GM18861 (cell line): ENCODE measurements at regions not wholly inside any gene's neighbourhood (a gene's known extent, or its start where the extent isn't known, plus 50 kb on each side); places are given as distances from the start of the nearest gene placed in this dataset.

Source experiments
- ATAC-seq: cut with Tn5 transposase; IDR thresholded peaks from one replicate; pipeline ENCODE4 v1.9.1; 2021; ENCODE audit not compliant: unreplicated experiment

DNA sequence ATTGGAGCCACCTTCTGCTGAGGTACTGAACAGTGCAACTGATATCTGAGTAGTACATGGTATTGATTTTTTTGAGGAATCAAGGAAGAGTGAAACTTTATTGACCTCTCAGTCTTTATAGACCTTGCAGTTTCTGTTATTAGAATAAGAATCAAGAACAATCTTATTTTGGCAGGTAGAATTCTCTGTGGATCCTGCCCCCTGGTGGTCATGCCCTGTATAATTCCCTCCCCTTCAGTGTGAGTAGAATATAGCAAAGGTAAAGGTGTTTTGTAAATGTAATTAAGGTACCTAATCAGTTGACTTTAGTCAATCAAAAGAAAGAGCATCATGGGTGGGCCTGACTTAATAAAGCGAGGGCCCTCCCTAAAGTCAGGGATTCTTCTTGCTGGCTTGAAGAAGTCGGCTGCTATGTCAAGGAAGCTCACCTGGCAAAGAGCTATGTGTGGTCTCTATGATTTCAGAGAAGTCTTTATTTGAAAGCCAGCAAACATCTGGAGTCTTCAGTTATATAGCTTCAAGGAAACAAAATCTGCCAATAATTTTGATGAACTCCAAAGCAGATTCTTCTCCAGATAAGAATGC, 142.8 kb downstream of the LSM5 start:
- ATAC-seq = no peak

DNA sequence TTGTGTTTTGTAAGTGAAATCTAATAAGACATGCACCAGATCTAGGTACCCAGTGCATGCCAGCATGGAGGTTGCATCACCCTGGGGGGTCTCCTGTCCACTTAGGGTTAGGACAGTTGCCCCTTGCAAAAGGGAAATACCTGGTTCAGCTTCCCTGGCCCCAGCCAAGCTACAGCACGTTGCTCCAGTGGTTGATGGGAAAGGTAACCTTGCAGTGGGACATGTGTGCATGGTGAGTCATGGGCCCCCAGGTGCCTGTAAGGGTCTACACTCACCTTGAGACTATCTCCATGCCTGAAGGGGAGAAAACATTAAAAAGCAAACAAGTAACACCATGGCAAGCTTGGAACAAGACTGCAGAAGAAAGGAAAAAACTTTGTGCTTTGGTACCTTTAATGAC, 143.9 kb downstream of the LSM5 start:
- ATAC-seq = no peak

DNA sequence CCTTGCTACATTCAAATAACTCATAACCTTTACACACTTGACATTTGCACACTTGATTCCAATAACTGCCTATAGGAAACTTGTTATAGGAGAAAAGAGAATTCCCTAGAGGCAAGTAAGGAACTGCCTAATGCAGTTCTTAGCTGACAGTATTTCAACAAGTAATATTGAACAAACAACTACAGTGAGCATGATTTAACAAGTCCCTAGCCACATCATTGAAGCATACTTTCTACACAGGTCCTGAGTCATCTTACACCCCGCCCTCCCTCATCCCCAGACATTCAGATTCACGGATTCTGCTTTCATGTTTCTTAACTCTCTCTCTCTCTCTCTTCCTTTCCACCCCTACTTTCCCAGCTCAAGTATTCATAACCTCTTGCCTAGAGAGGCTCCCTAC, 153.5 kb downstream of the LSM5 start:
- no peak for ATAC-seq

DNA sequence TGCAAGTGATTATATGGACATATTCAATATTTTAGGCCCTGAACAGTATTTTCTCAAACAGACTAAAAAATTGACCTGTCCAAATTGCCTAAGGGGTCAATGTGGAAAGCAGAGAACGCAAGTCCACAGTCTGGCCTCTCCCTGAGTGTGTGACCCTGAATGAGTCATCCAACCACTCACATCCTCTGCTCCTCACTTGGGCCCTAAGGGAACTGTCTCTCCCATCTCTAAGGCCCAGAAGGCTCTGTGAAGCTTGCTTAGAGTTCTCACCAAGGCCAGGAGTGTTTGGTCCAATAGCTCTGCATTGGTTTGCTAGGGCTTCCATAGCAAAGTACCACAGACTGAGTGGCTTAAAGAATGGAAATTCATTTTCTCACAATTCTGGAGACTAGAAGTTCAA, 155.1 kb downstream of the LSM5 start:
- ATAC-seq = no peak

DNA sequence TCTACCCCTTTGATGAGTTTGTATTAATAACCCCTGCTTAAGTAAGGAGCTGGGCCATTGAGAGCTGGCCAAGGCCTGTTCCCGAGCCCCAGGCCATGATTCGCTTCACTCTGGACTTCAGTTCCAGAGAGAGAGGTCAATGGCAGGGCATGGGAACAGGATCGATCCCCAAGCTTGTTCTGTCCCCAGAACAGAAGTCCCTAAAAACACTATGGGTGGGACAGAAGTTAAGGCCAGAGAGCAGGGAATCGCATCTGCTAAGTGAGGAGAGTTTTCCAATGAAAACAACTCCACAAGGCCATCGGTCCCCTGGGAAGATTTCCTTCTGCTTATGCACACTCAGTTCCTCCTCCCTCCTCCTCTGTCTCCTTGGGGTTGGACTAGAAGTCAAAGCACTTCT, 159.6 kb downstream of the LSM5 start:
- ATAC-seq = no peak

DNA sequence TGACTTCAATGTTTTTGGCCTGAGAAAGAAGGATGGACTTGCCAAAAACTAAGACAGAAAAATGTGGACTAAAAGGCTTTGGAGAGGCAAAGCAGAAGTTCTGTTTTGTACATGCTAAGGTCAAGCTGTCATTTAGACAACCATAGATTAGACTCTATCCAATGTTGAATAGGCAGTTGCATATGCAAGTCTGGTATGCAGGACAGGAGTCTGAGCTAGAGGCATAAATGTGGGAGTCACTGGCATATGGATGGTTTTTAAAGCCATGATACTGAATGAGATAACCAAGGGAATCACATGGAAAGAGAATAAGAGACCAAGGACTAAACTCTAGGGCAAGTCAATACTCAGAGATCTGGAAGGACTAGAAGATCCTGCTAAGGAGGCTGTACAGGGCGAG, 164.1 kb downstream of the LSM5 start:
- no peak for ATAC-seq

DNA sequence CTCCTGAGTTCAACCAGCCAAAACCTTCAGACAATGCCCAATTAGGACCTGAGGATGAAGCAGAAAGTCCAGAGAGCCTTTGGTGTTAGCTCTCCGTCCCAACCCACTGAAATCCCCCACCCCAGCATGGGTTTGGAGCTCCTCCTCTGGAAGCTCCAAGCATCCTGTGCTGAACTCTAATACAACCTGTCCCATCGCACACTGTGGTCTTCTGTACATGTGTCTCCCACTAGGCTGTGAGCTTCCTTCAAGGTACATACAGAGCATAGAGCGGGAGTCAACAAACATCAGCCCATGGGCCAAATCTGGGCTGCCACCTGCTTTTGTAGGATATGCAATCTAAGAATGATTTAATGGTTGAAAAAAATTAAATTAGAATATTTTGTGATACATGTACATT, 166.5 kb downstream of the LSM5 start:
- ATAC-seq = no peak

DNA sequence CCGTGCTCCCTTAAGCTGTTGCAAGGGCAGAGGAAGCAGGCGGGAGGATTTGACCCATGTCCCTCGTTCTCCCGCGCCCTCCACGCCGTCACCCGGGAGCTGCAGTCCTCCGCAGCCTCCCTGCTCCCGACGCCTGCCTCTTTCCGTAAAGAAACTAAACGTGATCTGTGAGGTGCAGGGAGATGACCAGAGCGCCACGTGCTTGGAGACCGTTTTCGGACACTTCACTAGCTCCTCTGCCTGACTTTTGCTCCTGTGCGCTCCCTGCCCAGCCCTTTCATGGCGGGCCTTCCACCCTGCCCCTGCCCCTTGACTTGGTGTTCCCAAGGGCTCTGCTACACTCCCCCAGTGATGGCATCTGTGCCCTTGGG, 171.2 kb downstream of the LSM5 start:
- no peak for ATAC-seq

DNA sequence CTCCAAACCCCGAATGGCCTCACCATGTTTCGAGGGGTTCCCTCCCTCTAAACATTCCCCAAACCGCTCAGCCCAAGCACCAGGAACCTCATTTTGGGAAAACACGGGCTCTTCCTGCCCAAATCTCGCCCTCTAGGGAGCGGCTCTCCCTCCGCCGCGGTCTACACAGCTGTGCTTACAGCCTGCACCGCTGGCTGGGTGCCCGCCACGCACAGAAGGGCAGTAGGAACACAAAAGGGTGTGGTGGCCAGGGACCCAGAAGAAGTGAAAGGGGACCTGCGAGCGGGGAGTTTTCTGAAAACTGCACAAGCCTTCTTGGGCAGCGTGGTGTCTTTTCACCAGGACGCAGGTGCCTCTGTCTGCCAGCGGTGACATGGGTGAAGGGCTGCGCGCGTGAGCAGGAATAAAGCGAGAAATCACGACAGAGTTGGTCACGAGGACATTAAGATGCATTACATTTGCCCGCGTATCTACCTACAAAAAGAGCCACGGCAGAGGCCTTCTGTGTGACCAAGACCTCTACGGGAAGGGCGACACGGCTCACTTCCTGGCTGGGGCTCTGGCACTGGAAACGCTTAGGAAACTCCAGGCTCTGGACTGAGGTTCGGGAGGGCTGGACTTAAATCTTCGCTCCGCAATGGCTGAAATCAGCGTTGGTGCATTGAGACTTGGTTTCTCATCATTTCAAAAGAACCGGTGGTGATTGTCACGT, 171.7 kb downstream of the LSM5 start:
- ATAC-seq = no peak

DNA sequence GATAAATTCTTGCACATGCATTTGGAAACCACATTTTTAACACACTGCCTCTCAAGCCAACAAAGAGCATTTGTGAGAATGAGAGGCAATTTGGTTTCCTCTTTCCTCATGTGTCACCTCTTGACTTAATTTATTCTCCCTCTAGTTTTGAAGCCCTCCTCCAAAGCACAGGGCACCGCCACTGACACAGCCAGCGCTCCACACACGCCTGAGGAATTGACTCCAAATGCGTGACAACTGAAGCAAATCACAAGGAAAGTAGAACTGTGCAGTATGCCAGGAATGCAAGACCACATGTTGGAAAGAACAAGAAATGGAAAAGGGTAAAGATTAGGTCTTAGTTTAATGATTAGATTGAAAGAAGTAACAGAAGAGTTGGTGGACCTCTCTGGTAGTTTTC, 173.3 kb downstream of the LSM5 start:
- ATAC-seq = no peak

DNA sequence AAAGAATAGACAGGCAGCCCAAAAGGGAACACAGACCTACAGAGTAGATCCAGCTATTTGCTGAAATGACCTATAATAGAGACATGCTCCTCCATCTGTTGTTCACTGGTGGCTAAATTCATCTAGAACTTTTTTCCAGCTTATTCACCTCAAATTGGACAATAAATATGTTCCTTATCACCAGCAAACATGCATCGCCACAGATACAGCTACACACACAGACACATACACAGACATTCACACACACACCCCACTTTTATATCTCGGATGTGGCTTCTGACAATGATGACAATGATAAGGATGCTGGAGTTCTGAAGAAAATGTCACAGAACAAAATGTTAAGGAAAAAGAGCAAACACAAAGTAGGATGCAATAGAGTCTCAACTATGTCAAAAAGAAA, 175.4 kb downstream of the LSM5 start:
- no peak for ATAC-seq

DNA sequence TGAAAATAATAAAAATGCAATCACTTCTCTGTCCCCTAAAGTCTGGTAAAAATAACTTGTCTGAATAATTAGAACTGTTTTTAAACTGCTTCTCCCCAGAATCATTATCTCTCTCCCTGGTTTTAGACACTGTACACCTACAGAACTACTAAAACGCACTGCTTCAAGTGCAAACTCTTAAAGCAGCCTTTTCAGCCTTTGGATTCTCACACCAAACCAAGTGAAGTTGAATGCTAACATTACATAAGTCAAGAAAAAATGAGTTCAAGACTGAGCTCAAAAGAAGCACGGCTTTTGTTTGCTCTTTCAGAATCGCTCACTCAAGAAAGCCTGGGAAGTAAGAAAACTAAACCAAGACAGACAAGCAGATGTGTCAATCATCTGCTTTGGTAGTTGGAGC, 188.8 kb downstream of the LSM5 start:
- no peak for ATAC-seq

DNA sequence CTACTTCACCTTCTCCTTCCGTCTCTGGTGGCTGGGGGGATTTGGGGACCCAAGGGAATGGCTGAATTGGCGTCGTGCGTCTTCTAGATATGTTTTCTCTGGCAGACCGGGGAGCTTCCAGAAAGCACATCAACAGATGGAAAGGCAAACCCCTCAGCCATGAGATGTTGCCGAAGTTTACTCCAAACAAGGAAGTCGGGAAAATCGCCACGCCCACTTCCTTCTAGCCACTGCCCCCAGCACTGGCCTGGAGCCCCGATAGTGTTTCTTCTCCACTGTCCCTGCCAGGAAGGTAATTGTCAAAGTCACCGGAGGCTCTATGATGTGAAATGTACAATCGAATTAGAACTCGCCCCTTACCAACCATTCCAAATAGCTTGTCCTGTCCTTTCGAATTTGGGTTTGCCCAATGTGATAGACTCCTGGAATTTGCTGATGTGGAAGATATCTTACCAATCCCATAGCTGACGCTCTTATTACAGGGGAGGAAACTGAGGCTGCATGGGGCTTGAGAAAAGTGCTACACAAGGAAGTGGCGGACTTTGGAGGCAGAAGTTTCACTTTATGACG, 191.0 kb downstream of the LSM5 start:
- ATAC-seq = no peak

DNA sequence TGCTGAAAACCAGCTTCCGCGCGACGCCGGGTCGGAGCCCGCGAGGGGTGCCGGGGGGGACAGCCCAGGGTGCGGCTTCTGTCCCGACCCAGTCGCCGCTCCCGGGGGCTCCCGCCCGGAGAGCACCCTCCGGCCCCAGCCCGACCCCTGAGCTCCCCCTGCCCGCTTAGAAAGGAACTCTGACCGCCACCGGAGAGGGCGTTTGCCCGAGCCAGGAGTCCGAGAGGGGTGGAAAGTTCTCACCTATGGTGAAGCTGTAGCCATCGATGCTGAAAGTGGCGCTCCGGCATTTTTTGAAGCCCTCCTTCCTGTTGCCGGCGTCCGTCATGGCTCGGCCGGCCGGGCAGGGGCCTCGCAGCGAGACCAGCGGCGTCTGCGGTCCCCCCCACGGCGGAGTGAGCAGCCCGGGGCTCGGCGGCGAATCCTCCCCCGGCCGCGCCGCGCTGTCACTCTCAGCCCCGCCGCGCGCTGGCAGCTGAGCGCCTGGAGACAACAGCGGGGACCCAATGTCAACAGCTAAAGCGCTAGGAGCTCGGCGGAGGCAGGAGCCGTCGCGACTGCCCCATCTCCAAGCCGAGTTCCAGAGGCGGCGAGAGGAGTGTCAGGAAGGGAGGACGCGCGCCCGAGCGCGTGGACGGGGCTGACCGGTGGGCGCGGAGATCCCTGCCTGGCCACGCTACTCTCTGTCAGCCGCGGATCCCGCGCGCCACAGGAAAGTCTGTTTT, 191.6 kb downstream of the LSM5 start:
- ATAC-seq = no peak

DNA sequence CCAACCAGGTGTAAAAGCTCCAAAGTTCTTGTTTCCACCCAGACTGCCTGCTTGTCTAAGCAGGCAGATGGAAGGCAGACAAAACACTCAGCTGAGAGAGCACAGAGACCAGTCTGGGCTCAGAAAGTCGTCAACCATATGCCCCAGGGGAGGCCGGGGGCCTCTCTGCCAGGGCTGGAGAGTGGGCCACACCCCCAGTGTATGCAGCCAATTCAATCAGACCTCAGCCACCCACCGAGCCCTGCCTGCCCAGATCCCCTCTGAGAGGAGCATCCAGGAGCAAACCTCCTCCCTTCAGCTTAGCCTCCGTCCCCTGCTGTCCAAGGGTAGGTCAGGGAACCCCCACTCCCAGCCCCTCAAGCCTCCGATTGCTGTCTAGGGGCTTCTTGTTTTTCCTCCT, 196.3 kb downstream of the LSM5 start:
- no peak for ATAC-seq

DNA sequence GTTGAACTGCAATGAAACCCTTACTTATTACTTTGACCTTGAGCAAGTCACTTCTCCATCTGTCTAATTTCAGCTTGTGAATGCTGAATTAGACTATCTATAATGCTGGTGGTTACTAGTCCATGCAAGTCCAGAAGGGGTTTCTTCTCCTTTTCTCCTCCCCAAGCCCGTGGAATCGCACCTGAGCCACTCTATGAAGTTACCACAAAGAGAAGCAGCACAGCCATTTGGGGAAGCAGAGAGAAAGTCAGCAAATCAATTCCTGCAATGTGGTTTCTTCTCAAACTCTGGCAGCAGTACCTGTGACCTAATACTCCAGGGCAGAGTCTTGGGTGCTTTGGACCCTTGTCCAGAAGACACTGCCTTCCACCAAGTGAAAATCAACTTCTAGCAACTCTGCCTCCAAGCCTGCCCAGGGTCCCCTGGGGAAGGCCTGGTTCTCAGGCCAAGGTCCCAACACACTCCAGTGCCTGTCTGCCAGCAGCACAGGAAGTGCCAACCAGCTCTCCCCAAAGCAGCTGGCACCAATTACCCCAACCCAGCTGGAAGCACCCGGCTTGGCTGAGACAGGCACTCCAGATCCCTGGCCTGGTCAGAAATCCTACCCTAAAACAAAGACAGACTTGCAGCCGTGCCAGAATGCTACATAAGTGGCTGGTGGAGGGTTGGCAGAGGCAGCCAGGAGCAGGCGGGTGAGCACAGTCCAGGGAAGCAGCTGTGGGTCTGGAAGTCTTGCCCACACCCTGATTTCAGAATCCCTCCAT, 200.3 kb downstream of the LSM5 start:
- ATAC-seq = no peak

DNA sequence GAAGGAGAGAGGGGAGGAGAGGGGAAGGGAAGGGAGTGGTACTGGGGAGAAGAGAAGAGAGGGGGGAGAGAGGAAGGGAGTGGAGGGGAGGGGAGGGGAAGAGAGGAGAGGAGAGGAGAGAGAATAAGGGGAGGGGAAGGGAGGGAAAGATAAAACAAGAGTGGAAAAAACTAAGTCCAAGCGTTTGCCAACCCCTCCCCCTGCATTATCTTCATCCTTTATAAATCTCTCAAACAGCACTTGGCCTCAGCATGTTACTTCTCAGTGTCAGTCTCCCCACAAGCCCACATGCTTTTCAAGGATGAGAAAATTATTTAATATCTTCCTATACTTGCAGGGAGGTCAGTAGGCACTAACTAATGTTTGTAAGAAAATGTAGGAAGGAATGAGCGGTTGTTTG, 204.5 kb downstream of the LSM5 start:
- ATAC-seq = no peak

DNA sequence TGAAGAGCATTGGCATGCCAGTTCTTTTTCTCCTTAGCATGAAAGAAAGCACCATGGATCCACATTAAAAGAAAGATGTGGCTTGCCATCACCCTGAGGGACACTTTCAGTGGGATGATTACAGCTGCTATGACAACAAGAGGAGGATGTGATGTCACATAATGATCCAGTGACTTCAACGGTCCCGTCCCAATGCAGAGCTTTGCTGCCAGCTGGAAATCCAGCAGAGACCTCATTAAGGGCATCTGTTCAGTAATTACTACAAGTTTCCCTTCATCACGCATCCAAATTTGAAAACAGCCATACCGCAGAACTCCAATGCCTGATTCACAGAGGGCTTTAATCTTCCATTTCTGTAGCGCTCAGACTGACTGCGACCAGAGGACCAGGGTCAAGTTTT, 206.6 kb downstream of the LSM5 start:
- ATAC-seq = no peak

DNA sequence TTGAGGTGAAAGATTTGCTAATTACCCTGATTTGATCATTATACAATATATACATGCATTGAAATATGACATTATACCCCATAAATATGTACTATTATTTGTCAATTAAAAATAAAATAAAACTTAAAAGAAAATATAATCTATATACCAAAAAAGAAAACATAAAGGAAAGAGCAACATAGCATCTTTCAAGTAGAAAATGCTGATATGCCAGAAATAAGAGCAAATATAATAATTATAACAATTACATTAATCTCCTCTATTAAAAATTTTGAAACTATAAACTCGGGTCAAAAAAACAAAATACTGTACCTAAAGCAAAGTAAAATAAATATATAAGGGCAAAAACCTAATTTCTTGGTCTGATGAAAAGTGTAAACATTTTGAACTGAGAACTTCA, 209.3 kb upstream of the PDE1C start:
- no peak for ATAC-seq

DNA sequence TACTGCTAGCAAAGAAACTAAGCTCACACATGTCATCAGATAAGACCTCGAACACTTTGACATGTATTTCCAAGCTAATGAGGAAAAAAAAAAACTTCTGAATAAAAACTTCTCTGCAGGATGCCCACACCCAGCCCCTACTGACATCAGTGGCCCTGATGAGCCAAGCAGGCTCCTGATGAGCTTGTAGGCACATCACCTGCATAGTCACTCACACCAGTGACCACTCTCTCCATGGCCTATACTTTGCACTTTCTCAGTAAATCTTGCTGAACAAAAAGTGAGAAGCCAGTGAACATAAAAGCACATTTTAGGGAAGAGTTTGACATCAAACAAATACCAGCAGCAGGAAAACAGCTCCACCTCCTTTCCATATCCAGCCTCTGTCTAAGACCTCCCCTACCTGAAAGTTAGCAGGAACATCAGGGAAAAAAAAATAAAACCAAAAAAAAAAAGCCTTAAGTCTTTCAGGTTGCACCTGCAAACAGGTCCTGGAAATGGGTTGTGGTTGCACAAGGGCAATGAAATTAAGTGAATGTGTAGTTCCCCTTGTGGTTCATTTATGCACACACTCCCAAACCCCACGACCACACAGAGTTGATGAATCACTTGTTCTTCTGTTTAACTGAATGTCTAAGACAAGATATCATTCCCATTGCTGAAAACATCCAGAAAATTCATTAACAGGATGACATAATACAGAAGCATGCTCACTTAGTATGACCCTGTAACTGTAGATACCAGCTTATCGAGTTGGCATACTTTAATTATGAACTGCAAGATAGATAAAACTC, 205.2 kb upstream of the PDE1C start:
- no peak for ATAC-seq

DNA sequence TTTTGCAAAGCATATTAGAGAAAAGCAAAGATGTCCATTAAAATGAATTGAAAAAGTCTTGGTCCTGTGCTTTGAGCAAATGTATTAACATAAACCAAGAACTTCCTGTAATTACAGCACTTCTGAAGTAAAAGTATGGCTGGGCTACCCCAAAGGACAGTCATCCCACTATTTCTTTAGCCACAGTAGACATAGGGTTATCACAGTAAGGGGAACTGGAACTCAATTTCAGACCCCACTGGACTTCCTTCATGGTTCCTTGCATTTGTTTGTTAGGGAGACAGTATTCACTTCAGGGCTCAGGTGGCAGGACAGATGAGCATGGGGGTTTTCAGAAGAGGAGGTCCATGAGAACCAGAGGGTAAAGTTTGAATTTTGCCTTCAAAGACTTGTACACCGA, 203.1 kb upstream of the PDE1C start:
- ATAC-seq = no peak
